Mucosa of descending colon (tissue), 3 donors: ENCODE measurements at regions not wholly inside any gene's neighbourhood (a gene's known extent, or its start where the extent isn't known, plus 50 kb on each side); places are given as distances from the start of the nearest gene placed in this dataset.

Experiments used
- ATAC-seq: fragments of 200-7000 bp; cut with Tn5 transposase; one replicate; pipeline ENCODE4 v1.9.1; 2020; ENCODE audit warnings: mild to moderate bottlenecking, moderate library complexity
- DNase-seq, 3 donors: peaks; one replicate each; pipeline ENCODE4 v3.0.0-alpha.2; 2020
- H3K36me3 ChIP-seq: fragments of 200-600 bp; one replicate; pipeline ENCODE4 v1.8.0; 2021; ENCODE audit warnings: low read depth, mild to moderate bottlenecking
- H3K4me1 ChIP-seq: fragments of 200-600 bp; one replicate; pipeline ENCODE4 v1.8.0; 2021; ENCODE audit warnings: low read depth, mild to moderate bottlenecking
- H3K4me3 ChIP-seq: fragments of 200-600 bp; one replicate; pipeline ENCODE4 v1.8.0; 2021; ENCODE audit warnings: mild to moderate bottlenecking
- H3K9me3 ChIP-seq: fragments of 200-600 bp; one replicate; pipeline ENCODE4 v1.8.0; 2021; ENCODE audit warnings: mild to moderate bottlenecking
- intact Hi-C, 2 donors: fragments of 100-400 bp; cut with DNase I in 1 of 2; cut with micrococcal nuclease in 1 of 2; formaldehyde crosslinking; loops; one replicate each; pipeline versions ENCODE4 v1.11.0 to v1.11.1; 2022; cut with DNase I, micrococcal nuclease
- TF ChIP-seq, protein P1 (sequence below): fragments of 200-600 bp; IDR thresholded peaks from one replicate; pipeline ENCODE4 v1.8.0; 2022; ENCODE audit warnings: antibody characterized with exemption, mild to moderate bottlenecking
- donor health status: DM: no; HTN: no; CAD: no; lungs with moderate emphysema.
- donor health status: DM: no; HTN: no; CAD: no.
- donor health status: DM: no; HTN: yes; CAD: no.

DNA sequence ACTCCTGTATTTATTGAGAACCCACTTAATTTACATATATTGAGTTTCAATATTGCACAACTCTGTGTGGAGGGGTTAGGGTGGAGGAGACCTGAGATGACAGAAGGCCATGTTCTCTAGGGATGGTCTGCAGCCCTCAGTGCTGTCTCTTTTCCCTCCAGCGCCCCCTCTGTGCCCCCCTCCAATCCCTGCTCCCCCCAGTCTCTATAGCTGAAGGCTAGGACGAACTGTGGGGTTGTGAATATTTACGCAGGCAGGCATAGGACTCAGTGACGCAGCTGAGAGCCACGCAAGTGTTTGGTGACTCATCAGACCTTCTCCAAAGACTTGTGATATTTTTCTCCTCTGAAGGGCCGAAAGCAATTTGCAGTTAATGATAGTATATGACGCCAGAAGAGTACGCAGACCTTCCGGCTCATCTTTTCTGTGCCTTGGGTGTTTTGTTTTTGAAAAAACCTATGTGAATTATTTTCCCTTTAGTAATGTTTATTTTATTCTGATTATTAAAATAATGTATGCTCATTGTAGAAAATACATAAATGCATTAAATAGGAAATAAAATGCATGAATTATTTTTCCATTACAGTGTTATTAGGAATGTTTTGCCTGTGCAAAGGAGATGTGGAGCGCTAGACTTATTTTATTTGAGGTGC lies 85.3 kb downstream of the SLC25A47 start:
- peaks cover 31% of the 10 kb centered on the region for H3K4me1 ChIP-seq
- intact Hi-C loops = no loop called here
- TF ChIP-seq, protein P1, sequence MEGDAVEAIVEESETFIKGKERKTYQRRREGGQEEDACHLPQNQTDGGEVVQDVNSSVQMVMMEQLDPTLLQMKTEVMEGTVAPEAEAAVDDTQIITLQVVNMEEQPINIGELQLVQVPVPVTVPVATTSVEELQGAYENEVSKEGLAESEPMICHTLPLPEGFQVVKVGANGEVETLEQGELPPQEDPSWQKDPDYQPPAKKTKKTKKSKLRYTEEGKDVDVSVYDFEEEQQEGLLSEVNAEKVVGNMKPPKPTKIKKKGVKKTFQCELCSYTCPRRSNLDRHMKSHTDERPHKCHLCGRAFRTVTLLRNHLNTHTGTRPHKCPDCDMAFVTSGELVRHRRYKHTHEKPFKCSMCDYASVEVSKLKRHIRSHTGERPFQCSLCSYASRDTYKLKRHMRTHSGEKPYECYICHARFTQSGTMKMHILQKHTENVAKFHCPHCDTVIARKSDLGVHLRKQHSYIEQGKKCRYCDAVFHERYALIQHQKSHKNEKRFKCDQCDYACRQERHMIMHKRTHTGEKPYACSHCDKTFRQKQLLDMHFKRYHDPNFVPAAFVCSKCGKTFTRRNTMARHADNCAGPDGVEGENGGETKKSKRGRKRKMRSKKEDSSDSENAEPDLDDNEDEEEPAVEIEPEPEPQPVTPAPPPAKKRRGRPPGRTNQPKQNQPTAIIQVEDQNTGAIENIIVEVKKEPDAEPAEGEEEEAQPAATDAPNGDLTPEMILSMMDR = no peak
- H3K9me3 ChIP-seq = no peaks in the 10 kb centered on the region
- ATAC-seq (peak; percentile 6), DNase-seq (no peak)
- H3K36me3 ChIP-seq = no peaks in the 10 kb centered on the region
- no peak overlapping the region for H3K4me3 ChIP-seq

DNA sequence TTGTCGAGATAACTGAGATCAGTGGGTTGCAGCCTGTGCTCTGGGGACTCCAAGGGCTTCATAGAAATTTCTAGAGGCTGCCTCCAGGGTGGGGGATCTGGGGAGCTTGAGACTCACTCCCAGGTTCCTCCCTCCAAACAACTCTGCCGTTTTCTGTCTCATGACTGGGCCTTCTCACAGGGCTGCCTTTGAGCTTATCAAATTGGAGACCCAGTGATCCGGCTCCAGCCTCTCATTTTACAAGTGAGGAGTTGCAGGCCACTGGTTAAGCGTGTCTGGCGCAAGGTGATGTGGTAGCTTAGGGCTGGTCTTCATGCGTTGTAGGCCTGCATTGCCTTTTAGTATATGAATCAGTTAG lies 85.8 kb downstream of the SLC25A47 start:
- H3K9me3 ChIP-seq = no peaks in the 10 kb centered on the region
- DNase-seq (no peak), ATAC-seq (no peak)
- H3K4me3 ChIP-seq = no peak overlapping the region
- peaks cover 26% of the 10 kb centered on the region for H3K4me1 ChIP-seq
- TF ChIP-seq, protein P1 = no peak
- intact Hi-C loops = no loop called here
- no peaks in the 10 kb centered on the region for H3K36me3 ChIP-seq

DNA sequence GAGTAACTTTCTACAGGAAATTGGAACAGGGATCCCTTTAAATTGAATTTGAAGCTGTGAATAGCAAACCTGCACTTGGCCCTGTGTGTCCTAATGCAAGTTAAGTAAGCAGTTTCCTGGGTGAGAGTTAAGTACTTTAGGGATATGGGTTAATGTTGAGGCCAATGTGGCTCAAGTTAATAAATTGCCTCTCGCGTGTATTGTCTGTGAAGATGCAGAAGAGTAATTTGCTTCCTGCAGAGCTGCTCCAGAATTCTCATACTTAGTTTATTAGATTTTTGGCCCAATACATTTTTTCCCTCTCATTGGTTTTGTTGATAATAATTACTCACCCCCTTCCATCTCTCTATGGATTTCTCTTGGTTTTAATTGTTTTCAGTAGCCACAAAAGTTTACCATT lies 86.5 kb downstream of the SLC25A47 start:
- H3K9me3 ChIP-seq = no peaks in the 10 kb centered on the region
- H3K4me1 ChIP-seq = peaks cover 25% of the 10 kb centered on the region
- TF ChIP-seq, protein P1 = no peak
- DNase-seq = no peak
- no peaks in the 10 kb centered on the region for H3K36me3 ChIP-seq
- H3K4me3 ChIP-seq = no peak overlapping the region
- intact Hi-C loops = no loop called here
- ATAC-seq = no peak

DNA sequence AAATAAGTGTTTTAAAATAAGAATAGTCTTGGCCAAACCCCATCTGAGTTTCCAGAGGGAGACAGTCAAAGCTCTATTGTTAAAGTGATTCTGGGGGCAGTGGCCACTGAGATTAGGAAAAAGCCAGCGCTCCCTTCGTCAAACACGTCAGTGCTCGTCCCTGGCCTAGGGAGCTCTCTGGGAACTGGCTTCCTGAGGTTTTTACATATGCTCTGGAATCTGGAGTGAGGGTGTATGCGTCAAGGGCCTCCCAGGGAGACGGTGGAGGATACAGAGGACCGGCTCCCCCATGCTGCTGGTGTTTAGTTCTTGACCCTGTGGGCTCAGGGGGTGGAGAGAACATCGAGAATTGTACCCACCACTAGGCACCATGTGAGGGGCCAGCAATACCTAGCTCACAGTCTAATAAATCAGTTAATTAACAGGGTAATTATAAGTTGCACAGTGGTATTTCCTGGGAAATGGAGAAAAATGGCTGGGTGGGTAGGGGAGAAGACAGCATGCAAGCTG lies 87.0 kb downstream of the SLC25A47 start:
- no peak for ATAC-seq
- Histone ChIP-seq H3K4me3 (no peak overlapping the region), H3K36me3 (no peaks in the 10 kb centered on the region), H3K4me1 (peaks cover 25% of the 10 kb centered on the region), H3K9me3 (no peaks in the 10 kb centered on the region)
- no peak for DNase-seq
- intact Hi-C loops = no loop called here
- TF ChIP-seq, protein P1 = no peak

DNA sequence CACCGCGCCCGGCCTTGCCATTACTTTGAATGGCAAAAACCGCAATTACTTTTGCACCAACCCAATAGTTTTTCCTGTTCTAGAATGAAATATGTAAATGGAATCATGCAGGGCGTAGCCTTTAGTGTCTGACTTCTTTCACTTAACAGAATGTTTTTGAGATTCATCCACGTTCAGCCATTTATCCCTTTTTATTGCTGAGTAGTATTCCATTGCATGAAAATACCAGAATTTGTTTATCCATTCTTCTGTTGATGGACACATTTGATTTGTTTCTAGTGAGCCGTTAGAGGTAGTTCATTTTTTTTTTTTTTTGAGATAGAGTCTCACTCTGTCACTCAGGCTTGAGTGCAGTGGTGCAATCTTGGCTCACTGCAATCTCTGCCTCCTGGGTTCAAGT lies 90.6 kb downstream of the SLC25A47 start:
- H3K4me1 ChIP-seq = peaks cover 22% of the 10 kb centered on the region
- no peak for DNase-seq
- no peak overlapping the region for H3K4me3 ChIP-seq
- intact Hi-C loops = no loop called here
- TF ChIP-seq, protein P1 = no peak
- H3K36me3 ChIP-seq = no peaks in the 10 kb centered on the region
- H3K9me3 ChIP-seq = no peaks in the 10 kb centered on the region
- no peak for ATAC-seq

DNA sequence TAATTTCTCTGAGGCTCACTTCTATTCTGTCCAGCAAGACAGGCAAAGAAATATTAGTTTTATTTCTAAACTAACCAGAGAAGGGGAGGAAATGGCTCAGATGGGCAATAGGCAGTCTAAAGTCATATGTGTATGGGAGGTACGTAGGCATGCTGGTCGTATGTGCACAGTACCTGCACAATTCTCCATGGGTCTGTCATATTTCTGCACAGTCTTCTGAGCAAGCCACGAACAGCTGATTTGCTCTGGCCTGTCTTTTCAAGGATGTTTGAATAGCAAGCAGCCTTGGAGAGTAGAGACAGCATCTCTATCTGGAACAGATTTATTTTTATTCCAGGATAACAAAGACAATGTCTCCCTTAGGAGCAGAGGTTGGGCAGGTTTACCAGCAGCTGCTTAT lies 92.1 kb downstream of the SLC25A47 start:
- intact Hi-C loops = no loop called here
- Histone ChIP-seq H3K36me3 (no peaks in the 10 kb centered on the region), H3K9me3 (no peaks in the 10 kb centered on the region), H3K4me3 (no peak overlapping the region), H3K4me1 (peaks cover 26% of the 10 kb centered on the region)
- DNase-seq = no peak
- no peak for ATAC-seq
- TF ChIP-seq, protein P1 = no peak
